NCI-H1417 (cell line): ENCODE measurements at regions not wholly inside any gene's neighbourhood (a gene's known extent, or its start where the extent isn't known, plus 50 kb on each side); places are given as distances from the start of the nearest gene placed in this dataset.
"Not testable (repeated sequence)": the region's sequence is repeated elsewhere in the genome, so short reads cannot be mapped to it uniquely, and the experiment has no call there.

Source experiments
- DNase-seq, 3 experiments: peaks; one replicate each; lab custom pipeline; 2025; lab: John Stamatoyannopoulos, UW

DNA sequence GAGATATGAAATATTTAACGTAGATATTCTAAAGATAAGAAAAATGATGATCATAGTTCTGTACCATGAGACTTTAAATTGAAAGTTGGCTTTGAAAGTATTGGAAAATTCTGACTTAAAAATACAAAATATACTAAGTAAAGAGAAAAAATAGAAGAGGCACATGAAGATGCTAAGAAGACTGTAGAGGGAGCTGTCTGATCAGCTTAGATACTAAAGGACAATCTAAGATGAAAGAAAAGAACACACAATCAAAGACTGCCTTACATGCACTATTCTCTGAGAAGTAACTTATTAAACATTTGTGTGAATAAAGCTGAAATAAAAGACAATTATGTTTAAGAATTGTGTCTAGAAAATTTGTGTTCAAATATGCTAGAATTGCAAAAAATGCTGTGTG is 55.1 kb downstream of the RBMXL2 start:
- peak in 1 of 3 experiments; percentile 60 for DNase-seq

DNA sequence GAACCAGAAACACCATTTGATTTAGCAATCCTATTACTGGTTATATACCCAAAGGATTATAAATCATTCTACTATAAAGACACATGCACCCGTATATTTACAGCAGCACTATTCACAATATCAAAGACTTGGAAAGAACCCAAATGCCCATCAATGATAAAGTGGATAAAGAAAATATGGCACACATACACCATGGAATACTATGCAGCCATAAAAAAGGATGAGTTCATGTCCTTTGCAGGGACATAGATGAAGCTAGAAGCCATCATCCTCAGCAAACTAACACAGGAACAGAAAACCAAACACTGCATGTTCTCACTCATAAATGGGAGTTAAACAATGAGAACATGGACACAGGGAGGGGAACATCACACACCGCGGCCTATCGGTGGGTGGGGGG is 61.3 kb downstream of the RBMXL2 start:
- DNase-seq, result not testable (repeated sequence)

DNA sequence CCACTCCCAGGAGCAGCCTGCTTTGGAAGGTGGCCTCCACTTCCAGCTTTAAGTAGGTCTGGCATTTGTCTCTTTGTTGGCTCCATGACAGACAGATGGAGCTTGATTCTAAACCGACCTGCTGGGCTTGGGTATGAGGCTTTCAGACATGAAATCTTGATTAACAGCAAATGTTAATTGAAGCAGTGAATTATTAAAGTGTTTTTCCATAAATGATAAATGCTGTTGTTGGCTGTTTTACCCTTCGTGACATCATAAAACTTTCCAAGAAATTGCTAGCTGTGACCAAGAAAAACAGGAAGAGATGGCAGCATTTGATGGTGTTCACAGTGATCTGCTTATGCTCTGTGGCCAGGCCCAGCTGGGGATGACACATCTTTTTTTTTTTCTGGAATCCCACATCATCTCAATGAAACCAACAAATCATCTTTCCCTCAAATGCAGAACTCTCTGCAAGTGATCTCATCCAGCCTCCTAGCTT is 66.1 kb downstream of the RBMXL2 start:
- no peak for DNase-seq

DNA sequence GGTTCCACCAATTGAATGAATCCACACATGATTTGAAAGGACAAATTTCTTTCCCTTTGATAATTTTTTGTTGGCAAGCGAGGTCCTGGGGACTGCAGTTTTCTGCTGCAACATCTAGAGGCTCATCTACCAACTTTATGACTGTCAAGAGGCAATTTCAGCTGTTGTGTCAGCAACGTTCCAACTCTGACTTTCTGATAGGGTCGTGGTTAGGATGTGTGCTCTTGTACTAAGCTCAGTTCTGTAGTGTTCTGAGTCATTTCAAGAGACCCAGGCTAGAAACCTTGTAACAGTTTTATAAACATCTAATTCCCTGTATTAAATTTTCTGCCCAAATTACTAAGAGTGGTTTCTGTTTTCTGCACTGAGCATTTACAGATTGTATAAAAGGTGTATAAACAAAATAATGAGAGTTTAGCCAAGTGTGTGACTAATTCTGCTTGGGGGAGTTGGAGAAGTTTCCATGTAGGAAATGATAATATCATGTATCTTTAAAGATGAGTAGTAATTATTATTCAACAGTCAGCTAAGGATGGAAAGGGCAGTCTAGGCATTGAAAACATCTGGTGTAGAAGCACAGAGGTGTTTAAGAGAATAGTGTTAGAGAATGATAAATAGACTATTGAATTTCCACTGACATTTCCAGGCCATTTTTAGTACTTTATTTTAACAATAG is 72.2 kb downstream of the RBMXL2 start:
- no peak for DNase-seq

DNA sequence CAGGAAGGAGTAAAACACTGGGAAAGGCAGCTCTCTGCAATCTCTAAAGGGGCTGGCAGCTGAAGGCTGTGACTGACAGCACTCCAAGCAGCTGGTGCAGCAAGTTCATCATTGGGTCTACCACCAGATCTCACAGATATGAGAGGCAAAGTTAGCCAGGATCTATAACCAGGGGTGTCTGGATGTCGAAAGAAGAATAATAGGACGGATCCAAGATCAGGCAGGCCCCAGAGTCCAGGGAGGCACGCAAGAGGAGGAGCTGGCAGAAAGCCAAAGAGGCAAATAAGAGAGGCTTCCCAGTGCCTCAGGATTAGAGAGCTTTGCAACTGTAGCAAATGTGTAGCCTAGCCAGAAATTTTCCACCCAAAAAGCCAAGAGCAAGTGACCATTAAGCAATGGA is 77.1 kb downstream of the RBMXL2 start:
- DNase-seq, result peak; percentile 5 to 39 (median 22)

DNA sequence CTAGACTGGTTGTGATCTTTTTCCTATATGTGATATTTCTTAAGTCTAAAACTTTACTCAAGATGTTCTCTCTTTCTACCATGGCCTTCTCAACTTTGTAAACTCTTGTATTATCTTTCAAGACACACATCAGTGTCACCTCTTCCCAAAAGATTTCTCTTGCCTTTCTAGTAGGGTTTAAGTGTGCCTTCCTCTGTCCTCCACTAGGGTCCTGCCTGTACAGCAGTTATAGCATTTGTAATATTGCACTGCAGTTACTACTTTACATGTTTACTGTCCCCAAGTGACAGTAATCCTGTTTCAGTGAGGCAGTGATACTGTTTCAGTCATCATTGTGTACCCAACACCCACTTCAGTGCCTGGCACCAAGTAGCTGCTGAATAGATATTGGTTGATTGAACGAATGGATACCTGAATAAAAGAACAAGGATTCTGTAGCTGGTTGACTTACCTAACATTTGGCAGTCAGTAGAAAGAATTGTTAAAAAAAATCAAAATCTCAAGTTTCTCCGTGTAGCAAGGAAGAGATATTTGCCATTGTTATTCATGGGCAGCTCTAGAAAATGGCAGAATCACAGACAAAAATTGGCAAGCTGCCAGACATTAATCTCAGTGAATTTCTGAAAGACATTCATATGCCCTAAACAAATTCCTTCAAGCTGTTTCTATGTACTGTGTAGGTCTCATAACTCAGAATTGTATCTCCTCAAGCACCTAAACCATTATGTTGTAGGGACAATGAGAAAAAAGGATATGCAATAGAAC is 79.4 kb downstream of the RBMXL2 start:
- DNase-seq, result no peak

DNA sequence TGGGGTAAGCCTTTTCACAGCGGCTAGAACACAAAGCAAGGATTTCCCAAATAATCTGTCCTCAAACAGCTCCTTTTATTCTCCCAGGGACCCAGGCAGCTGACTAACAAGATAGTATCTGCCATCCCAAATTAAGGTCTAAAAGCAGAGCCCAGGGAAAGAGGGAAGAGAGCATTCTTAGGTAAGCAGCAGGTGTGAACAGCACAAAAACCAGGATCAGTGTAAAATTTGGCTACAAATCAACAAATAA is 79.9 kb downstream of the RBMXL2 start:
- no peak for DNase-seq

DNA sequence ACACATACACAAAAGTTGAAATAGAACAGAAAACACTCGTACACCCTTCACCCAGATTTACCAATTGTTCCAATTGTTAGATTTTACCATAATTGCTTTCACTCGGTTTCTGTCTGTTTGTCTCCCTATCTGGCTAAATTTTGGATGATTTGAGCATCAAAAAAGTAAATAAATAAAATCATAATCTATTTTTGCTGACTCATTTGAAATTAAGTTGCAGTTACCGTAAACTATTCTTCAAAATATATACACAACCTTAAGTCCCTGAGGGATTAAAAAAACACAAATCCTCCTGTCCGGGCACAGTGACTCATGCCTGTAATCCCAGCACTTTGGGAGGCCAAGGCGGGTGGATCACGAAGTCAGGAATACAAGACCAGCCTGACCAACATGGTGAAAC is 81.3 kb upstream of the SYT9 start:
- no peak for DNase-seq

DNA sequence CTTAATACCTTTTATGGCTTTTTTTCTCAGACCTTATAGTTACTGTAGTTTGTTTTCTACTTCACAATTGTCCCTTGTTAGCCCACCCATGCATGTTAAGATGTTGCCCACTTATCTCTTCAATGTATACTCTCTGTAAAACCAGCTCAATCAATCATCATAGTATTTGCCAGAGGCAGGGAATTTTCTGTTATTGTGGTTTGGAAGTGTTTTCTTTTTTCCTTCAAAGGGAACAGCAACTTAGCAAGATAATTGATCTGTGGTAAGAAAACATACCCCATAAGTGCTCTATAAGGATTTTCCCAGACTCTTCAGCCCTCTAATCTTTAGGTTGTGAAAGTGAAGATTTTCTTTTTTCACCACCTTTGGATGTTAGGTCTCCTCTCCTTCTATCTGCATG is 76.7 kb upstream of the SYT9 start:
- DNase-seq, result no peak

DNA sequence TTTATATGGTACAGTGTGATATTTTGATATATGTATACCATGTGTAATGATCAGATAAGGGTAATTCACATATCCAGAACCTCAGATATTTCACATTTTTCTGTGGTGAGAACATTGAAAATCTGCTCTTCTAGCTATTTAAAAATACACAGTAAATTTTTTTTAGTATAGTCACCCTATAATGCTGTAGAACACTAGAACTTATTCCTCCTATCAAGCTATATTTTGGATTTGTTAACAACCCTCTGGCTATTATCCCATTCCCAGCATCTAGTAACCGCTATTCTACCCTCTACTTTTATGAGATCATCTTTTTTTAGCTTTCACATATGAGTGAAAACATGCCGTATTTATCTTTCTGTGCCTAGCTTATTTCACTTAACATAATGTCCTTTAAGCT is 65.5 kb upstream of the SYT9 start:
- no peak for DNase-seq

DNA sequence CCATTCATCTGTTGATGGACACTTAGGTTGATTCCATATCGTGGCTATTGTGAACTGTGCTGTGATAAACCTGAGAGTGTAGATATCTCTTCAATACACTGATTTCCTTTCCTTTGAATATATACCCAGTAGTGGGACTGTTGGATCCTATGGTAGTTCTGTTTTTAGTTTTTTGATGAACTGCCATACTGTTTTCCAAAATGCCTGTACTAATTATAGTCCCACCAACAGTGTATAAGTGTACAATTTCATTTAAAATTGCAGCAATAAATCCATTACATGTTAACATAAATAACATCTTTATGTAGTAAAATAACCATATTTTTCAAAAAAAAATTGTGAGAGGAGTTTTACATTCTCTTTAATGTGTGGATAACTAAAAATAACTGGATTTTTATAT is 65.0 kb upstream of the SYT9 start:
- DNase-seq, result no peak

DNA sequence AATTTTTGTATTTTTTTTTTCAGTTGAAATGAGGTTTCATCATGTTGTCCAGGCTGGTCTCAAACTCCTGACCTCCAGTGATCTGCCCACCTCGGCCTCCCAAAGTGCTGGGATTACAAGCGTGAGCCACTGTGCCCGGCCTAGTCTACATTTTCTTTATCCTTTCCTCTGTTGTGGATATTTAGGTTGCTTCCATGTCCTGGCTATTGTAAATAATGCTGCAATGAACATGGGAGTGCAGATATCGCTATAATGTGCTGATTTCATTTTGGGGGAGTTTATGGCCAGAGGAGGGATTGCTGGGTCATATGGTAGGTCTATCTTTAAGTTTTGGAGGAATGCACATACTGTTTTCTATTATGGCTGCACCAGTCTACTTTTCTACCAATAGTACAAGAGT is 58.9 kb upstream of the SYT9 start:
- not testable (repeated sequence) for DNase-seq

DNA sequence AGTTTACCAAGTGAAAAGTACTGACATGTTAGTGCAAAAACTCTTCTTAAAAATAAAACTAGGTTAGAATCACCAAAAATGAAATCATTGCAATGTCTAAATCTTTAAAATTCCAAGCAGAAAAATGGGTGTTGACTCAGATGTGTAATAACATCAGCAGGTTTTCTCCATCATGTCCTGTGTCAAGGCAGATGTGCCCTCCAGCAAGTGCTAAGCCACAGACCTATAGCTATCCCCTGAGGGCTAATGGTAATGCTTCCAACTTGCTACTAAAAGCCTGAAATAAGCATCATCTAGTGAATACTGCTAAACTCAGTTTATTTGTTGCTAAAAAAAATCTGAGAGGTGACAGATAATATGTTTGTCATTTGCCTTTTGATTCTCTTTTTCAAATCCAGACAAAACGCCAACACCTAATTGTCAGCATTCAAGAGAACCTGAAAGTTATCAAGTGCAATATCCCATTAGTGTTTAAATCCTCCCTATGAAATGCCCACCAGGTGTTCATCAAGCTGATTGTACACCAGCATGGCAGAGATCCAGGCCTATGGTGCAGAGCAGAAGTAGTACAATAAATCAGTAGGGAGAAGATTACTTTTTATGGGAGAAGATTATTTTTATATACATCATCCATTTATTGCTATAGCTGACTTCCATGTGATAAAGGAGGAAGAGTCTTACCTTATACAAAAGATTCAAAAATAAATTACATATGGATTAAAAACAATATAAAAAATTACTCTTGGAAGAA is 55.1 kb upstream of the SYT9 start:
- peak in 2 of 3 experiments; percentile 15 to 83 for DNase-seq

DNA sequence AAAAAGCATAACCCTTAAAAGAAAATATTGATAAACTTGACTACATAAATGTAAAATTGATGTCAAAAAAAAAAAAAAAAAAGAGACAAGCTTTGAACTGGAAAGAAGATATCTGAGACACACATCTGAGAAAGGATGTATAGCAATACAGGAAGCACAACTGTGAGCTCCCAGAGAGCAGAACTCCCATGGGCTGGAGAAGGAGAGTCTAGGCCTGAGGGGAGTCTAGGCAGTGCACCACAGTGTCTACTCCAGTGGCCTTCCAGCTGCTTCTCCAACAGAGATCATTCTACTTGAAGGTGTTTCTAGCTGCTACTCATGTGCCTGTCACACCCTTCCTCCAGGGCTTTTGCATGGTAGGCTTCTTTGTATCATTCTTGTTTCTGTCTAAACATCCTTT is 54.2 kb upstream of the SYT9 start:
- no peak for DNase-seq
